ENCODE measurements at regions not wholly inside any gene's neighbourhood (a gene's known extent, or its start where the extent isn't known, plus 50 kb on each side); places are given as distances from the start of the nearest gene placed in this dataset.
"Not testable (repeated sequence)": the region's sequence is repeated elsewhere in the genome, so short reads cannot be mapped to it uniquely, and the experiment has no call there.

GRCh38 chr16:86337138-86337537 lies 173.2 kb upstream of the FOXF1 start:
- DNase-seq = no peak

DNA sequence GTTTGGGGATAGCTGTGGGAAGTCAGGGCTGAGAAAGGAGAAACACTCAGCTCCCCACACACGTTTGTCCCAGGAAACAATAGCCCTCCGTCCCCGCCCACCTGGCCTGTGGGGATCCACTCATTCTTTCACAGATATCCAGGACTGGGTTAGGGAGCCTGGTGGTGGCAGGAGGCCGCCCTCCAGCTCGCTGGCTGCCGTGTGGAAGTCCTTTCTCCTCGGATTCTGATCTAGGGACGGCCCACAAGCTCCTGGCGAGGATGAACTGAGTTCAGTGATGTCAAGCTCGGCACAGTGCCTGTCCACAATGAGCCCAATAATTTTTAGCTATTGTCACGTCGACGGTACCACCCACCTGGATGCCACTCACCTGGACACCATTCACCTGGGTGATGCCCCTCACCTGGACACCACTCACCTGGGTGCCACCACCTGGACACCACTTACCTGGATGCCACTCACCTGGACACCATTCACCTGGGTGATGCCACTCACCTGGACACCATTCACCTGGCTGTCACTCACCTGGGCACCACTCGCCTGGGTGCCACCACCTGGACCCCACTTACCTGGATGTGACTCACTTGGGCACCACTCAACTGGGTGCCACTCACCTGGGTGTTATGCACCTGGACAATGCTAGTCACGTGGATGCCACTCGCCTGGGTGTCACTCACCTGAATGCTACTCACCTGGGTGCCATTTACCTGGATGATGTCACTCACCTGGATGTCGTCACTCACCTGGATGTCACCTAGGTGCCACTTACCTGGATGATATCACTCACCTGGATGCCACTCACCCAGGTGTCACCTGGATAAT lies 172.5 kb upstream of the FOXF1 start:
- no peak for DNase-seq

DNA sequence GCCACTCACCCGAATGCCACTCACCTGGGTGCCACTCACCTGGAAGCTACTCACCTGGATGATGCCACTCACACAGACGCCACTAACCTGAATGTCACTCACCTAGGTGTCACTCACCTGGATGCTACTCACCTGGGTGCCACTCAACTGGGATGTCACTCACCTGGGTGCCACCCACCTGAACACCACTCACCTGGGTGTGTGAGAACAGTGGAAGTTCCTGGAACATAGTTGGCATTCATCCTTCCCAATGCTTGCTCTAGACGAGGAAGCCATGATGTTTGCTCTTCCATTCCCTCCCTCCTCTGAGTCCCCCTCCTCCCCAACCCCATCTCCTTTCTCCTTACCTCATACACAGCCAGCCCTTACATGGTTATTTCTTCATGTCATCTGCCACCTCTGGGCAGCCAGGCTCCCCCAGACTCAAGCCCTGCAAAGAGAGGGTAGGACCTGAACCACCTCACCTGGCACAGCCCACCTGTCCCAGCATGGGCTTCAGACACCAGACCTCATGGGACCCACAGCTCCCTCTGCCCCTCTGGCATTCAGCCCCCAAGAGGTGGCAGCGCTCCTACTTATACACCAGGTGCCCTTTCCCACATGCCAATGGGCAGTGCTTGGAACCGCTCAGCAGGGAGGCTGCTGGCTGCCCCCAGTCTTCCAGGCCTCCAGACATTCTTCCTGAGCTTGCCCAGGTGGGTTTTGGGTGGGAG lies 171.8 kb upstream of the FOXF1 start:
- no peak for DNase-seq

DNA sequence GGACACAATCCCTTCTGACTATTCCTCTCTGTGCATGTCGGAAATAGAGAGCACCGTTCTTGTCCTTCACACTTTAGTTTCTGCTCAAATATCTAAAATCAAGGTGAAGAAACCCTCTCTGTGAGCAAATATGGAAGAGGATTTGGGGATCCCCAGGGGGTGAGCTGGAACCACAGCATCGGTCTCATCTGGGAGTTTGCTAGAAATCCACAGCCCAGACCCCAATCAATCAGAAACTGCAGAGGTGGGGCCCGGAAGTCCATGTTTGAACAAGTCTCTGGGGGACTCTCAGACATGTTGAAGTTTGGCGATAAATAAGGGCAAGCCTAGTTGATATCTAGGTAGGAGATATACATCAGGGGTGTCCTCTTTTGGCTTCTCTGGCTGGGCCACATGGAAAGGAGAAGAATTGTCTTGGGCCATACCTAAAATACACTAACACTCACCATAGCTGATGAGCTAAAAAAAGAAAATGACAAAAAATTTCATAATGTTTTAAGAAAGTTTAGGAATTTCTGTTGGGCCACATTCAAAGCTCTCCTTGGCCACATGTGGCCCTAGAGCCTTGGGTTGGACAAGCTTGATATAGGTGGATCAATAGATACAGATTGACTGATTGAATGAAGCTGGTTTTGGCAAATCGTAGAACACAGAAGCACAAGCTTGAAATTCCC lies 168.0 kb upstream of the FOXF1 start:
- DNase-seq = no peak

- peak; percentile 76 for DNase-seq
These were observed 167.1 kb upstream of the FOXF1 start for GRCh38 chr16:86343027-86343795.

DNA sequence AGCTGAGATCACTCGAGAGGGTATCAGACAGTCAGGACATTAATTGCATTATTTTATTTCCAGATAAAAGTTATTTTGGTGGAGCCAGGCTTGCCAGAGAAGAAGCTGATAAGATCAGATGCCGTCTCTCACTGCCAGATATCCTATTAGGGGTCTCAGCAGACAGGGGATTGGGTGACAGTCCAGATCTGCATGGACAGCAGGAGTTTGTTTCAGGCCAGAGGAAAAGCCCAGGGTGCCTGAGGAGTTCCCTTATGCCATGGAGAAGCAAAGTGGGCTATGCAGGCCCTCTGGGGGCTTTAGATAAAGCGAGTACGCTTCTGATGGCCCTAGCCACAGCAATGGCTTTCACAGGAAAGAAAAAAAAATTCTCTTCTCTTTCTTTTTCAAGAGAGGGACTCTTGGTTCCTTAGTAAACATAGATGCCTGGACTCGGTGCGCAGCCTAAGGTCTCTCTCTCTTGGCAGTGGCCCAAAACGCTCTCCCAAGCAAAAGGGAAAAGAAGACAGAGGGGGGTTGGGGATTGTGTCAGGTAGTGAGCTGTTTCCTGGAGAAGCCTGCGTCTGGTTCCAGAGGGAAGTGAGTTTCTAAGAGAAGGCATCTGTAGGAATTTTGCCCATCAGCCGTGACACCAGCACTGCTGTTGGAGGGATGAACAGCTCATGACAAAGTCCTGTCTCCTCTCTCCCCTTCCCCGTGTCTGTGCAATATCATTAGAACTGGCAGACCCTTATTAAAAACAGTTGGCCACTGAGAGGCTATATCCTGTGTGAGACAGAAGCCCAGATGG lies 166.3 kb upstream of the FOXF1 start:
- DNase-seq = no peak

GRCh38 chr16:86344586-86344871 lies 165.8 kb upstream of the FOXF1 start:
- no peak for DNase-seq

GRCh38 chr16:86344881-86345280 lies 165.4 kb upstream of the FOXF1 start:
- no peak for DNase-seq

DNA sequence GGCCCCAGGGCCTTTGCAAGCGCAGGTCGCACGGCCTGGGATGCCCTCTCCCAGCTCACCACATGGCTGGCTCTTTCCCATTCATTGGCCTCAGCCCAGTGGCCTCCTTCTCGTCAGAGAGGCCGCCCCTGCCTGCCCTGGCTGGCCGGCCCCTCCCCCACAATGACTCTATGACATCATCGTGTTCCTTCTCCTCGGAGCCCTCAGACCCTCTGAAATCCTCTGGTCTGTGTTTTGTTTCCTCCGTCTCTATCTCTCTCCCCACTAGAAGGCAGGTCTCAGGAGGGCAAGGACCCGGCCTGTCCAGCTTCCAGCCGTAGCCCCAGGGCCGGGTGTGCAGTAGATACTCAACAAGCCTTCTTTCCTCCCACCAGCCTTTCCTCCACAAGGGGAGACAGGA lies 164.8 kb upstream of the FOXF1 start:
- DNase-seq = no peak

- no peak for DNase-seq
These were observed 164.3 kb upstream of the FOXF1 start for GRCh38 chr16:86346034-86346433.

DNA sequence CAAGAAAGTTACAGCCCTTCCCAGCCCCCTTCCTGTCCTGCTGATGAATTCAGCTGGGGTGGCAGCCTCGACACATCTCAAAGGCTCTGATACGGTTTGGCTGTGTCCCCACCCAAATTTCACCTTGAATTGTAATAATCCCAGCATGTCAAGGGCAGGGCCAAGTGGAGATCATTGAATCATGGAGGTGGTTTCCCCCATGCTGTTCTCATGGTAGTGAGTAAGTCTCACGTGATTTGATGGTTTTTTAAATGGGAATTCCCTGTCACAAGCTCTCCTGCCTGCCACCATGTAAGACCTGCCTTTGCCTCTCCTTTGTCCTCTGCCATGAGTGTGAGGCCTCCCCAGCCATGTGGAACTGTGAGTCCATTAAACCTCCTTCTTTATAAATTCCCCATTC lies 163.2 kb upstream of the FOXF1 start:
- no peak for DNase-seq

DNA sequence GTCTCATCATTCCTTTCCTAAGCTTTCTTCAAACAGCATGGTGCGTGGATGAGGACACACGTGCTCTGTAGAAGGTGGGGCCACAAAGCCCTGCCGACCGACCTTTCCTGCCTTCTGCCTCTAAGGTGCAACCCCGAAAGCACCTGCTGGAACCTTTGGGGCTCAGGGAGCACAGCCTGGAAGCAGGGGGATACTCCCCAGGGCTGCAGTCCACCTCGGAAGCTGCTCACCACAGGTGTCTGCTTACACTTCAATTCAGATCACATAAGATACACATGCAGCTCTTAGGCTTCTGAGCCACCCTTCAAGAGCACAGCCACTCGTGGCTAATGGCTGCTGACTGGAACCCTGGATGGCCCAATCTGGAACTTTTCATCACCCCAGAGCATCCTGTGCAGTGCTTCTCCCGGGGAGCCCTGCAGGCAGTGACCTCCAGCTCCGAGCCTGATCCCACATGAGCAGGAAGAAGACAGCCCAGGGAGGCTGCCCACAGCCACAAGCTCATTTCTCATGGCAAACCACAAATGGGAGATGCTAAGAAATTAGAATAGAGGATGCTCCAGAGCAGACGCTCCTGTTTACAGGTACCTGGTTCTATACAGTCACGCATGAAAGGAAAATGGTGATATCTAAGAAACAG lies 162.3 kb upstream of the FOXF1 start:
- DNase-seq = no peak

- DNase-seq = no peak
These were observed 160.9 kb upstream of the FOXF1 start for GRCh38 chr16:86349338-86349900.

GRCh38 chr16:86350289-86350688 lies 160.0 kb upstream of the FOXF1 start:
- DNase-seq = no peak

- DNase-seq = no peak
These were observed 159.1 kb upstream of the FOXF1 start for GRCh38 chr16:86351041-86351784.

GRCh38 chr16:86351785-86352139 lies 158.6 kb upstream of the FOXF1 start:
- DNase-seq = not testable (repeated sequence)

DNA sequence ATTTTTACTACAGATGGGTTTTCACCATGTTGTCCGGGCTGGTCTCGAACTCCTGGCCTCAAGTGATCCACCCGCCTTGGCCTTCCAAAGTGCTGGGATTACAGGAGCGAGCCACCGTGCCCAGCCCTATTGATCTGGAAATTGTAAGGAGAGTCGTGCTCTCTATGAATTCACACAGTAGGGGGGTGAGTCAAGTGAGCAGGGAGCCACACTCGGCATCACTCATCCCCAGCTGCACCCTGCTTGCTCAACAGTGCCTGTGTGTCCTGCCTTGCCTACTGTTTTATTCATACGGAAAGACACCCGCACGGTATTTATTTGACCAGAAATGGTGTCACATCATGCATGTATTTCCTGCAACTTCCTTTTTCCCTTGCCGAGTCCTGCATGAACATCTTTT lies 157.2 kb upstream of the FOXF1 start:
- peak; percentile 92 for DNase-seq

DNA sequence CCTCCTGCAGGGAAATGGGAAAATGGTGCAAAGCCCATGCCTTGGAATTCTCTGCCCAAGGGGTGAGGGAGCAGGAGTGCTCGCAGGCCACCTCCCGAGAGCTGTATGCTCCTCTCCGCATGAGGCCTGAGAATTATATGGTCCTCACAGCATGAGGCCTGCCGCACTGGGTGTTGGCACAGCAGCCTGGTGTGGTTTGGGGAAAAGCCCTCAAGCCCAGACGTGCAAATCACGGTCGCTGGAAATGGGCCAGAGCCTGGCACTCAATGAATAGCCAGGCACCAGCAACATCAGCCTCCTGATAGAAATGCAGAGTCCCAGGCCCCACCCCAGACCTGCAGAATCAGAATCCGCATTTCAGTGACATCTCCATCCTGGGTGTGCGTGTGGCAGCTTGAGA lies 156.4 kb upstream of the FOXF1 start:
- no peak for DNase-seq

- DNase-seq = peak; percentile 49
These were observed 155.4 kb upstream of the FOXF1 start for GRCh38 chr16:86354641-86355513.

DNA sequence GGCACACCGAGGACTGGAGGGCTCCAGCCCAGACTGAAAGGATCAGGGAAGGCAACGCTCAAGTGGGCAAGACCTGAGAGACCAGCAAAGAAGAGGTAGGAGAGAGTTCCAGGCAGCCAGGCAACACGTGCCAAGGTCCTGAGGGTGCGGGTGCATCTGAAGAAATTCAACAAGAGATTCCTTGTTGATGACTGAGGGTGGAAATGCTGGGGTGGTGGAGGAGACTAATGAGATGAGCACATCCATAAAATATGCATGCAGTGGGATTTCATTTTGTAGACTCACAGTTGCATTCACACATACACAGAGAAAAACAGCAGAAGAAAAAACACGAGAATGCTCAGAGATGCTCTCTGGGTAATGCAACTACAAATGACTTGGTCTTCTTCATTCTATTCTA lies 154.8 kb upstream of the FOXF1 start:
- DNase-seq = peak; percentile 92

Measured in HCEC 1CT (cell line).